HK-2 (cell line): ENCODE measurements at regions not wholly inside any gene's neighbourhood (a gene's known extent, or its start where the extent isn't known, plus 50 kb on each side); places are given as distances from the start of the nearest gene placed in this dataset.
A peak's percentile ranks its signal among the peaks of the same experiment; 100 is the strongest.

Experiments used
- DNase-seq: peaks from one replicate; pipeline ENCODE4 v3.0.0-alpha.2; 2018; ENCODE audit not compliant: unreplicated experiment

DNA sequence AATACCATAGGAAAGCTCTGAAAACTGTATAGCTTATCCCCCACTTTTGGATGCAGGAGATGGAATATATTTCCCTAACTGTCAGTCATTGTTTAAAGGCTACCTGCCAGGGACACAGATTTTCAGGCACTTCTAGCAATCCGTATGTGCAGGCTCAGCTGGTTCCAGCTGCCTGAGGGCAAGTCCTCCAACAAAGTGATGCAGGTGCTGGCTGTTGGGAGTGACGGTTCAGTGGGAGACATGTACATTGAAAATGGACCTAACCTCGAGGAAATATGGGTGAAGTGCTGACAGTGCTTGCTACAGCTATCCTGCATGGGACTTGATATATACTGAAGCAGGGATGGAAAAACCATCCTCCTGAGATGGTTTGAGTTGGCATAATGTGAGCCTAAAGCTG lies 153.1 kb upstream of the GAP43 start:
- DNase-seq, result no peak

DNA sequence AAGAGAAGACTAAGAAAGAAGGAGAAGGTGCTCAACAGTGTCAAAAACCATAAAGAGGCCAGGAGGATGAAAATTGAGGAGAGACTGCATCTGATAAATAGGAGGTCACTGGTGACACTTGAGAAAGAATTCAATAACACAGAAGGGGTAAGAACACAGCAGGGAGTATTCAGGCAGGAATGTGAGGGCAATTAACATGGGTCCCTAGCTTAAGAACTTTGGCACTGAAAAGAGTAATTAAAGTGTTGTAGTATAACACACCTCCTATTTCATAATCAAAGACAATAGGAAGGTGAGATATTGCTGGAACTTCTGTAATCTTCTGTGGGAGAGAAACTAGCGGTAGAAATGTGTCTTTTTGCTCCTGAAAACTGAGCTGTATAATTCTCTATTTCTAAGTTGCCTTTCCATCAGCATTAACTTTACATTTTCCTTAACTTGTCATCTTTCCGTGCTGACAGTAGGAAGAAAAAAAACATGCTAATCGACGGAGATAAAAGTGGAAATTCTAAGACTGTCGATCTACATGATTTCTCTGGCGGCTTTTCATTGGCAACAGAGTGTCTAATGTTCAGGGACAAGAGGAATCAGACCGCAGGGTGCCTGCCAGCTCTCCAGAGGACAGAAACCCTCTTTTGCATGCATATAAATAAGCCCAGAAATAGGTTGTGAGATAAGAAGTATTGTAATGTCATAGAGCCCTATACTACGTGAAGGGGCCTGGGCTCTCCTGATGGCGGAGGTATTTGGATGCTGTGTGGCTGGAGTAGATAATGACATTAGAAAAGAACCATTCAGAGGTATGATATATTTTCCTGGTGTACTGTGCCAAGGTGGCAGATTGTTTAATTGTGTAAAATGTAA lies 147.9 kb upstream of the GAP43 start:
- no peak for DNase-seq

DNA sequence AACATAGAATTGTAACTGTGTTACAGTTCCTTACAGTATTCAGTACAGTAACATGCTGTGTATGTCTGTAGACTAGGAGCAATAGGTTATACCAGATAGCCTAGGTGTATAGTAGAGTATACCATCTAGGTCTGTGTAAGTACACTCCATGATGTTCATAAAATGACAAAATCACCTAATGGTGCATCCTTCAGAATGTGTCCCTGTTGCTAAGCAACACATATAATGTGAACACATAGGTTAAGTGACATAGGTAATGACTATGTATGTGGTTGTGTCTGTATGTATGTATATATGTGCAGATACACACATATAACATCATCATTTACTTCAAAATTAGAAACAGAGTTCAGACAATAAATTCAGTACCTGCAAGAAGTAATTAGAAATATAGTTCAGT lies 146.8 kb upstream of the GAP43 start:
- no peak for DNase-seq

DNA sequence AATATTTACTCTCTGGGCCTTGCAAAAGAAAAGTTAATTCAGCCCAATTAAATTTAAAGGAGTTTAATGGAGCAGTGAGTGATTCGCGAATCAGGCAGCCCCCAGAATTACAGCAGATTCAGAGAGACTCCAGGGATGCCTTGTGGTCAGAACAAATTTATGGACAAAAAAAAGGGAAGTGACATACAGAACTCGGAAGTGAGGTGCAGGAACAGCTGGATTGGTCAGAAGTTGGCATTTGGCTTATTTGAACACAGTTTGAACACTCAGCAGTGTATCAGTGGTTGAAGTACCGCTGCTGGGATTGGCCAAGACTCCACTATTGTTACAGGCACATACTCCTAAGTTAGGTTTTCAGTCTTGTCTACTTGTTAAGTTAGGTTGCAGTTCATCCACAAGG lies 145.0 kb upstream of the GAP43 start:
- DNase-seq, result no peak

DNA sequence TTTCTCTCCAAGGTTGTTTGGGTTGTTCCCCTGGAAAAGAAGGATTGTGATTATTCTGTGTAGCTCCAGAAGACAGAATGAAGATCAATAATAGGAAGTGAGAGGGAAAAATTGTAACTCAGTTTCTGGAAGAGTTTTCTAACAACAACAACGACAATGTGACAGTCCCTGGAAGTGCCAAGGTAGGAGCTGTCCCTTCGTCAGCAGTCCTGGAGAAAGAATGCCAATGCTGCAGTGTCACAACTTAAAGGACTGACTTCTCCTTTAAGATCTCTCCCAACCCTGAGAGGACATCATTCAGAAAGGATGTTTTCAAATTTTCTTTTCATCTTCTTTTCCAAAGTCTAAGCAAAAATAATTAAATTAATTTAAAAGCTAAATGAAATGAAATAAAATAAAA lies 136.4 kb upstream of the GAP43 start:
- DNase-seq, result no peak

DNA sequence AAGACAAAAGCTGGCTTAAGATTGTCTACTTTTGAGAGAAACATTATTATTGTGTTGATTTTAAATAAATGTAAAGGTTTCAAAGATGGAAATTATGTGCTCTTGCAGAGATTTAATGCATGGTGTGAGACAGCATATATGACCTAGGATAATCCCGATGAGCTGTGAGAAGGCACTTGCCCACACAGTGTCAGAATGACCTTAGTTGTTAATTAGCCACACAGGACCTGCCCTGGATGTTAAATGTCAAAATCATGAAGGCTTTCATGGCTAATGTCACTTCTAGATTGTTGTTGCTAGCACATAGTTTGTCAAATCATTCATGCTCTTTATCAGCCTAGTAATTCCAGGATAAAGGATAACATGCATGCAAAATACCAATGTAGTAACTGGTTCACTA lies 135.3 kb upstream of the GAP43 start:
- no peak for DNase-seq

DNA sequence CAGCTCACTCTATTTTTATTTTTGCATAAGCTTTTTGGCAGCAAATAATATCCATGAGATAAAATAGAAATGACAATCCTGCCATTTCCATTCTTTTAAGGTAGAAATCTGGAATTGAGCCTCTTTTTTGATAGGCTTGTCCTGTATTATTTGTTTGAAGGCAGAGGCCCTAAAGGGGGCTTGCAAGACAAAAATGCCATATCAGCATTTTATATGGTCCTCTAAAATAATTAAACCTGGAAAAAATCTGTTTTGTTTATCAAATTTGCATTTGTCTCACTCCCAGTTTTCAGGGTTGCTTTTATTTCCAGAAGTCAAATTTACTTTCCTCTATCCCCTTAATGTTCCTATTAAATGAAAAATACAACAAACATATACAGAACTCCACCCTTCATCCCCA lies 134.9 kb upstream of the GAP43 start:
- no peak for DNase-seq

DNA sequence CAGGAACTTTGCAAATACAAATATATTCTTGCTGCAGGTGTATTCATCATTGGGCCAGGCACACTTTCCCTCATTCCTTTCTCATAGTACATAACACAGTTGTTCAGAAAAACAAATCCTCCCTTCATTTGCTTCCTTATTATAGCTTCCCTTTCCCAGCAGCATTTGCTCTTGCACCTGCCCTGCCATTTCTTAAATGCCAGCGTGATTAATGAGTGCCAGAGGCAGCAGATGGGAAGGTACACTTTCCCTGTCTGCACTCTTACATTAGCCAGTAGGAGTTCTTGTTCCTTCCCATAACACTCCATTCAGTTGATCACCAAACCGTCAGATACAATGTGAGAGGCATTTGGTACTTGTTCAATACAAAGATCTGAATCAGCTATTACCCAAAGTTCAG lies 128.5 kb upstream of the GAP43 start:
- no peak for DNase-seq

DNA sequence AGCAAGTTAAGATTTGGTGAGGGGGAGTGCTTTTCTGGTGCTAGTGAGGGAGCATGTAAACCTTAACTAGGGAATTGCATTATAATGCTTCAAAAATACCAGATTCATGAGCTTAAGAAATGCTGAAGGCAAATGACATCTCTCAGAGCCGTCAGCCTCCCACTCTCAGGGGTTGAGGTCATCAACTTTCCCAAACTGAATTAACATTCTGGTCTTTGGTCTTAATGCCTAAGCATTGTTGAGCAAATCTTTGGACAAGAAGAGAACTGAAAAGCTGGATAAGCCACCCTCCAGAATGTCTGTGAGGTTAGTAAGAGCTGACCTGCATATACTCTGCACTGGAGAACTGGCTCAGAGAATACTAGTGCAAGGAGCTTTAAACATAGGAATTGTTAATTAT lies 124.9 kb upstream of the GAP43 start:
- DNase-seq, result no peak

DNA sequence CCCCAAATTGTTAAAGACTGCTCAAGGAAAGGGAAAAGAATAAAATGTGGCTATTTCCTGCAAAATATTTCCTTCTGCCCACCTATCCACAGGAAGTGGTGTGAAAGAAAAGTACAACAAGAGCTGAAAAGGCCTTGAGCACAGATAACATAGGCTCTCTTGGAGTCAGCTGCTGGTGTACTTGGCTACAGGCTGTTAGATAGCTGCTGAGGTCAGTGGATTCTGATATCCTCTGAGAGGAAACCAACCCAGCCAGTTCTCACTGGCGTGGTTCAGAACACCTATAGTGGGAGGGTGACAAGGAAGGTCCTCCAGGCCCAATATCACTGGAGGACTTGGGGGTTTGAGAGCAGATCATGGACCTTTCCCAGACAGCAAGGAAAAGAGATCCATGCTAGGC lies 124.4 kb upstream of the GAP43 start:
- DNase-seq, result no peak

DNA sequence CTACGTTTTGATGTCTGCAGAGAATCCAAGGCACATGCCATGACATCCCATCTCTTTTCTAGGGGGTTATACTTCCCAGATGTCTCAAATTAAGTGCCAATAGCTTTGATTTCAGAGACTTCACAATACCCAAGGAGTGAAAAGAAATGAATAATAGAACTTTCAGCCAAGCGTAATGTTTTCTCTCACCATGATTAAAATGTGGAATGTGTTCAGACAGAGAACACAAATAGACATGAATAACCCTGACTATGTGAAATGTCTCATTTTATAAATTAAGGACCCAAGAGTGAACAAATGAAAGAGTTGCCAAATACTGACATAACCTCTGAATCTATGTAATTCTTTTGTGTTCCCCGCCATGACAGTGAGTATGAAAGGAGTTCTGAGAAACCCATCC lies 123.6 kb upstream of the GAP43 start:
- DNase-seq, result no peak

DNA sequence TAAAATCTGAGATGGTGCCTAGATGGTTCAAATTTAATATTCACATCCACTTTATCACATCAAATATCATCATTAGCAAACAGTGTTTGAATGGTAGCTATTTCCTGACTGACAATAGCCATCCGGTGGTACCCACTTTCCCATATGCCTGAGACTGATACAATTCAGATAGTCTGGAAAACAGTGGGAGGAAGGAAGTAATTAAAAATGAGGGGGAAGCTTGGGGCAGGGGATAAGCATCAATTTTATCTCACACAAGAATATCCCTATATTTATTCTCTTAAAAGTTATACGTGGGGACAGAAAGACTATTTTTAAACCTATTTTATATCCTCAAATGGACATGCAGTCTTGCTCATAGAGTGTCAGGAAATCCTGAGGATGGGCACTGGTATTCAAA lies 122.5 kb upstream of the GAP43 start:
- no peak for DNase-seq

DNA sequence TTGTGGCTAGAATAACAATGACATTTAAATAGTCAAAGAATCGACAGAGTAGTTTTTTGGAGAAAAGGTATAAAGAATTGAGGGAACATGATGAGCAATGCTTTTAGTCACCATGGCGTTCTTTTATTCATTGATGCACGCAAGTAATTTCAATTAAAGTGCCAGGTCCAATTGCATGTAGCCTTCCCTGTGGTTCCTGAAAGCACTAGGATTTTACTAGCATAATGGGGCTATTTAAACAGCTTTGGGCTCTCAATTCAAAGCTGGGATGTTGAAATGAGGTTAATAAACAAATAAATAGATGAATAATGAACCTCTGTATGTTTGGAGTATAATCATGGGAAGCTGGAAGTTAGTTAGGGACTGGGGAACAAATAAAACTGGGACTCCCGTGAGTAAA lies 121.2 kb upstream of the GAP43 start:
- no peak for DNase-seq

DNA sequence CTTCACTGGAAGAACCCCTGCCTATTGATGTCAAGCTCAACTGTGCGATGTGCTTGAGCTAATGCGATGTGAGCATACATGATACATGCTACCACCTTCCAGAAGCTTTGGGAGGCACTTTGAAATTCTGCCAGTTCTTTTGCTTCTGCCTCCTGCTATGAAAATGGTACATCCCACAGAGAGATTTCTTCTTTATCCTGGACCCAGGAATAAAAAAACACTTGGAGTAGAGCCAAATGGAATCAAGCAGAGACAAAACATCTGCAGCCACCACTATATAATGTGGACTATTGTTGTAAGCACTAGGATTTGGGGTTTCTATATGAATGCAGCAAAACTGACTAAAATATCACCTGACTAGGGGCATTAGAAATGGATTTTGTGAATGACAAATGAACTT lies 119.9 kb upstream of the GAP43 start:
- no peak for DNase-seq

DNA sequence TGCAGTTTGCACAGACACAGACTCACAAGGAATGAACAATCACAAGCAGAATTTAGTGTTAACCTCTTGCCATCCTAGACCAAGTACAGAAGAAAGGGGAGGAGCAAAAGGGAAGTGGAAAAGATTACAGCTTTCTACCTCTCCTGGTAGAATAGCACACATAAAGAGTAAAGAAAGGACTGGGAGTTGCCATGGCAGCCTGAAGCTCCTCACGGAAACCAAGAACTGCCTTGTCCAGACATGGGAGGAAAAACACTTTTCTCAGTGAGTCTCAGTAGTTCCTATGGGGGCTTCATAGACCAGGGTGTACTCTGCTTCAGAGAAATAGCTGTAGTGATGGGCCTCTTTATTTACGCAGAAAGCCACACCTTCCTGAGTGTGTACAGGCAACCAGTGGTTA lies 114.7 kb upstream of the GAP43 start:
- no peak for DNase-seq

DNA sequence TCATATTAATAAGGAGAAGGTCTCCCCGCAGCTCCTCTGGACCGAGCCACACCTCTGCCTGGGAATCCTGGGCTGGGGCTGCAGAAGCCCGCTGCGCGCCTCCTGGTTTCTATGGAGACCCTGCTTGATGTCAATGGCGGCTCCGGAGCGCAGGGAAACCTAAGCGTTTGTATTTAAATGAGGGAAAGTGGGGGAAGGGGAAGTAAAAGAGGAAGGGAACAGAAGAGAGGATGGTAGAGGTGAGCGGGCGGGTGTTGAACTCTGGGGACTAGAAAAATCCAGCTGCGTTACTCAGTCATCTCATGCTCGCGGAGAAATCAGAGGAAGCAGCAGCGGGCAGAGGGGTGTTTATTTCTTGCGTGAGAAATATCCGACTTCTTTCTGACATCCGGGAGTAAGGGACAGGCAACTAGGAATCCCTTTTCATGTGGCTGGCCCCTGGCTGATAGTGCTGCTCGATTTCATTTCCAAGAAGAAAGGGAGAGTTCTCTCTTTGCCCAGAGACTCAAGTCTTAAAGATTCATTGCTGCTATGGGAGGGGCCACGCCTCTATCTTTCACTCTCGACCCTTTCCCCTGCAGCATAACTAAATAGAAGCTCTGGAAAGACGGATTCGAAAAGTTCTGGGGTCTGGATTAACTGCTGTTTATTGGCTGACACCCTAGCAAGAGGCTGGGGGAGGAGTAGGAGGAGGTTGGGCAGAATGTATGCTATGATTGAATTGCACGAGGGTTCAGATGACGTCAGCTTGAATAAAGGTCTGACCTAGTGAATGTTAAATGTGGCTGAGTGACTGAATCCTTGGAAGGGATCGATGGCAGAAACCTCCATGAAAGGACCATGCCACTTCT lies 110.5 kb upstream of the GAP43 start:
- DNase-seq, result no peak

DNA sequence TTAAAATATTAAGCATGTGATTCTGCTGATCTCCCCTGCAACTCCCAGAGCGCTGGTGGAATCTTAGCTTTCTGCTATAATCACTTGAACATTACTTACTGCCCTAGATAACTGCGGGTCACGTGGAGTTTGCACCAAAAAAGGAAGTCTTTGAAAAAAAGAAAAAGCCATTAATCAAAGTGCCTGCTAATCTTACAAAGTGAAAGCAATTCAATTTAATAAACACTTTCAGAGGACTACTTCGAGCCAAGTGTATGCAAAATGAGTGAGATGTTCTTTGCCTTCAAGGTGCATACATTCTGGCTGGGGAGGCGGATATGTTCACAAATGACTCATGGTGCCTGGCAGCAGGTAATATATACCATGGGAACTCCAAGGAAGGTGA lies 109.9 kb upstream of the GAP43 start:
- no peak for DNase-seq

DNA sequence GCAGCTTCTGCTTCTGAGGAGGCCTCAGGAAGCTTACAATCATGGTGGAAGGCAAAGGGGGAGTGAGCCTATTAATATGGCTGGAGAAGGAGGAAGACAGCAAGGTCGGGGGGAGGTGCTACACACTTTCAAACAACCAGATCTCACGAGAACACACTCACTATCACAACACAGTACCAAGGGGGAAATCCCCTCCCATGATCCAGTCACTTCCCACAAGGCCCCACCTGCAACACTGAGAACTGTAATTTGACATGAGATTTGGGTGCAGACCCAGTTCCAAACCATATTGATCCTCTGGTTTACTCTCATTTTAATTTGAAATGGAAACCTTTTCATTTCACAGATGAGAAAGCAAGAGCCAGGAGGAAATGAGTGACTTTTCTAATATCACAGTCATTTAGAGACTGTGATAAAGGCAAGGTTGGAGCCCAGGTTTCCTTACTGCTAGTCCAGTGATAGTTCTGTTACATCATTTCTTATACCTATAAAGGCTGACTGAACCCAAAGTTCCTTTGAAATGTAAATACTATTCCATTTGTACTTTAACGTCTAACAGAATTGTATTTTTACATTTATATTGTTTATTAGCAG lies 105.8 kb upstream of the GAP43 start:
- no peak for DNase-seq

DNA sequence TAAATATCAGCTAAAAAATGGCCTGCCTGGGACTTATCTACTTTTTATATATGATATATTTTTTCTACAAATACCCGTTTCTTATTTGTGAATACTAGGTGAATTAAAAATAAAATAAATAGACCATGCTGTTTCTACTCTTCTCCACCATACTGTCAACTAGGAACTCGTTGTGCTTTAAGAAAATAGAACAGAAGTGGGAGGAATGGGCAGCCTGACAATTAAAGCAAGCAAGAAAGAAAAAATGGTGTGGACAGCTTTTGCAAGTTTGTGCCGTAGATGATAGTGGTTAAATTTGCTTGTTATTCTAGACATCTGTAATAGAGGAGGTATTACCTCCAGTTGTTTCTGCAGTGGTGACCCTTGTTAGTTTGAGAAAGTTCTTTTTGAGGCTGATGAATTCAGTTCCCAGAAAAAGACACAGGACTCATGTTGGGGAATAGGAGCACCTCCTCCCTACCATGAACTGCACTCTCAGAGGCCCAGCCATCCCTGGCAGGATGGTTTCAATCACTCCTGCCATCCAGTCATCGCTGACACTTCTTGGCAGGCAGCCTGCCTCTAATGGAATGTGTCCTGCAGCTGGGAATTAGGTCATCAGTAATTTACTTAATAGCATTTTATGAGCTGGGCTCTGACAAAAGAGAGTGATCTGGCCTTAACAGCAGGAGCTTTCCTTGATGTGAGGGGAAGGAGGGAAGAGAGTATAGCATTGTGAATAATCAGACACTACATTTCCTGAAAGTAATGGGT lies 105.0 kb upstream of the GAP43 start:
- DNase-seq, result peak; percentile 44

DNA sequence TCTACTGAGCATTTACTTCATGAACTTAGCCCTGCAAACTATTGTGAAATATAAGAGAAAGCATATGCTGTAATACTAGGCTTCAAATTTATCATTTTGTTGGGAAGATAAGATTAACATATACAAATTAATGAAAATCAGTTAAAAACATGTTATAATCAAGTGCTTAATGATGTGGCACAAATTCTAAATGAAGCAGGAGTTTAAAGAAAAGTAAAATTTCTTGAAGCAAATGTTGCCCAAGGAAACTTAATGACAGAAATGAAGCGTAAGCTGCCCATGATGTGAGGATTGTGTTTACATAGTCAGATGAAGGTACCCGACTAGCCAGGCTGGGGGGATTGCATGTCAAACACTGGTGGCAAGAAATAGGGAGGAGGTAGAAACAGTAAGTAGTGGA lies 103.1 kb upstream of the GAP43 start:
- DNase-seq, result no peak

DNA sequence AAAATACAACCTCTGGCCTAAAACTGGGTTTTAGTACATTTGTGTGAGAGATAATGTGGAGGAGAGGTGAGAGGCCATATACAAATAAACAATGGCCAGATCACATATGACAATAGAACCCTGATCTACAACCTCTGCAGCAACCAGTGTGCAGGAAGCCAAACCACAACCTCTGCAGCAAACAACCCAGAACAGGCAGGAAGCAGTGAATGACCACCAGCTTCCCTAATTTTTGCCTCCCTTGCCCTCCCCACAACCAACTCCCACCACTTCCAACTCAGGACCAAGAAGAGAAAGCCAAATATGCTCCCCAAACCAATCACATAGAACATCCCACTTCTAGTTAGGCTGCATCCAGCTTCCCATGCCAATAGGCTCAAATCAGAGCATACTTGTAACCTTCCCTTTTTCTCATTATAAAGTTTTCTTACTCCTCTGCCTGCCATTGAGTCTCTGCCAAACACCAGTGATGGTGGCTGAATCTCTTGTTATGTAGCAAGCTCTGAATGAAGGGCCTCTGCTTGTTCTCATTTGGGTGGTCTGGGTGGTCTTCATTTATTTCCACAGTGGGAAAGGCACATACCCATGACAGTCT lies 102.6 kb upstream of the GAP43 start:
- no peak for DNase-seq

DNA sequence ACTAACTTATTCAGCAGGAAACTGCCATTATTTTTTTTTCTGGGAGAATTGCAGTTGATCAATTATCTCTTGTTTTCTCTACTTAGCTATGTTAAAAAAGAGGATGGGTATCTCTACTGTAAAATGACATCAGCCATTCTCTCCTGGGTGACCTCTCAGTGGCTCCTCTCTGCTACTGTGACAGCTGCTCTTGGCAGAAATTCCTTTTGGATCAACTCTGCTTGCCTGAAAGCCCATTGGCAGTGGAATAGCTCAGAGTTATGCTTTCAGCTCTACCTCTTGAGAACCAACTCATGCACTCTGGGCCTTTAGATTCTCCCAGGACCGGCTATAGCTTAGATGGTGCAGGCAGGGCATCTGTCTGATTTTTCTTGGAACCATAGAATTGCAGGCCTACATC lies 99.9 kb upstream of the GAP43 start:
- no peak for DNase-seq
